HEK293T (cell line): ENCODE measurements at regions not wholly inside any gene's neighbourhood (a gene's known extent, or its start where the extent isn't known, plus 50 kb on each side); places are given as distances from the start of the nearest gene placed in this dataset.

Experiments
- CTCF ChIA-PET: fragments of 350-600 bp; formaldehyde crosslinking; extraction: SDS; loops from one replicate; lab custom pipeline; 2021; ENCODE audit warnings: antibody characterized with exemption, inconsistent platforms; lab: Yijun Ruan, JAX
- POLR2A ChIA-PET: fragments of 350-600 bp; formaldehyde crosslinking; extraction: SDS; loops from one replicate; lab custom pipeline; 2020; ENCODE audit warnings: antibody characterized with exemption, inconsistent platforms; lab: Yijun Ruan, JAX
- DNase-seq: peaks from one replicate; pipeline ENCODE4 v3.0.0; 2012; ENCODE audit warnings: mixed read lengths; ENCODE audit errors: extremely low spot score
- ARNT ChIP-seq: fragments of 450-650 bp; IDR thresholded peaks from 2 replicates; pipeline ENCODE4 v1.6.1; 2017; ENCODE audit warnings: mild to moderate bottlenecking
- BHLHE40 ChIP-seq: fragments of 450-650 bp; IDR thresholded peaks from 2 replicates; pipeline ENCODE4 v1.6.1; 2016; ENCODE audit warnings: mild to moderate bottlenecking, moderate library complexity, borderline replicate concordance
- CTBP1 ChIP-seq: fragments of 450-650 bp; IDR thresholded peaks from 2 replicates; pipeline ENCODE4 v1.6.1; 2016; ENCODE audit warnings: borderline replicate concordance
- ELF4 ChIP-seq: fragments of 450-650 bp; IDR thresholded peaks from 2 replicates; pipeline ENCODE4 v1.6.1; 2017; ENCODE audit warnings: antibody characterized with exemption
- FOXA1 ChIP-seq: fragments of 450-650 bp; IDR thresholded peaks from 2 replicates; pipeline ENCODE4 v1.6.1; 2016; ENCODE audit warnings: mild to moderate bottlenecking
- FOXK2 ChIP-seq: fragments of 450-650 bp; IDR thresholded peaks from 2 replicates; pipeline ENCODE4 v1.6.1; 2016; ENCODE audit warnings: mild to moderate bottlenecking
- FOXM1 ChIP-seq: fragments of 450-650 bp; IDR thresholded peaks from 2 replicates; pipeline ENCODE4 v1.6.1; 2017; ENCODE audit warnings: mild to moderate bottlenecking, borderline replicate concordance
- HDGF ChIP-seq: fragments of 450-650 bp; IDR thresholded peaks from 2 replicates; pipeline ENCODE4 v1.6.1; 2017; ENCODE audit warnings: antibody characterized with exemption, borderline replicate concordance
- L3MBTL2 ChIP-seq: fragments of 450-650 bp; conservative IDR thresholded peaks from 2 replicates; pipeline ENCODE4 v1.6.1; 2016; ENCODE audit warnings: mild to moderate bottlenecking
- LEF1 ChIP-seq: fragments of 450-650 bp; IDR thresholded peaks from 2 replicates; pipeline ENCODE4 v1.6.1; 2017; ENCODE audit warnings: mild to moderate bottlenecking, borderline replicate concordance
- NFRKB ChIP-seq: fragments of 450-650 bp; IDR thresholded peaks from 2 replicates; pipeline ENCODE4 v1.6.1; 2016; ENCODE audit warnings: mild to moderate bottlenecking, moderate library complexity
- SP1 ChIP-seq: fragments of 450-650 bp; IDR thresholded peaks from 2 replicates; pipeline ENCODE4 v1.6.1; 2017
- SUZ12 ChIP-seq: fragments of 450-650 bp; IDR thresholded peaks from 2 replicates; pipeline ENCODE4 v1.6.1; 2016; ENCODE audit warnings: mild to moderate bottlenecking
- TARDBP ChIP-seq: fragments of 450-650 bp; IDR thresholded peaks from 2 replicates; pipeline ENCODE4 v1.6.1; 2016
- ZNF384 ChIP-seq: fragments of 450-650 bp; IDR thresholded peaks from 2 replicates; pipeline ENCODE4 v1.6.1; 2016
- TF ChIP-seq, protein P1 (sequence below): fragments of 450-650 bp; IDR thresholded peaks from 2 replicates; pipeline ENCODE4 v1.6.1; 2016

DNA sequence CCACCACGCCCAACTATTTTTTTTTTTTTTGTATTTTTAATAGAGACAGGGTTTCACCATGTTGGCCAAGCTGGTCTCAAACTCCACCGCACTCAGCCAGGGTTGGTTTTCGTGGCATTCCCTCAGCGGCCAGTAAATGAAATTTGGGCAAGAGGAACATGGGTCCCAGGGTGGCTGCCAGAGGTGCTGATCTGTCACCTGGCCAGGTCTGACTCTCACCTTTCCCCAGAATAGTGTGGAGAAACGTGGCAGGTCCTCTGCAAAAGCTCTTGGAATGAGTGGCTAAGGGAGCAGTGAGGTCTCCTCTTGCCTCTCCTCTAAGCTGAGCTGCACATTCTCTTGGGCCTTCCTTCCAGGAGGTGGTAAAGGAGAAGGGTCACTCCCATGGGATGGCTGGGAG, 170.1 kb downstream of the IRX2 start:
- TF ChIP-seq, protein P1, sequence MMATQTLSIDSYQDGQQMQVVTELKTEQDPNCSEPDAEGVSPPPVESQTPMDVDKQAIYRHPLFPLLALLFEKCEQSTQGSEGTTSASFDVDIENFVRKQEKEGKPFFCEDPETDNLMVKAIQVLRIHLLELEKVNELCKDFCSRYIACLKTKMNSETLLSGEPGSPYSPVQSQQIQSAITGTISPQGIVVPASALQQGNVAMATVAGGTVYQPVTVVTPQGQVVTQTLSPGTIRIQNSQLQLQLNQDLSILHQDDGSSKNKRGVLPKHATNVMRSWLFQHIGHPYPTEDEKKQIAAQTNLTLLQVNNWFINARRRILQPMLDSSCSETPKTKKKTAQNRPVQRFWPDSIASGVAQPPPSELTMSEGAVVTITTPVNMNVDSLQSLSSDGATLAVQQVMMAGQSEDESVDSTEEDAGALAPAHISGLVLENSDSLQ = no peak
- no peak for TF ChIP-seq LEF1
- no peak for TF ChIP-seq ELF4
- no peak for TF ChIP-seq FOXA1
- TF ChIP-seq CTBP1 = no peak
- TF ChIP-seq BHLHE40 = no peak
- TF ChIP-seq ARNT = no peak
- TF ChIP-seq TARDBP = no peak
- TF ChIP-seq NFRKB = no peak
- TF ChIP-seq SUZ12 = no peak
- no peak for TF ChIP-seq L3MBTL2
- TF ChIP-seq SP1 = no peak
- ChIA-PET CTCF (no interaction called here), POLR2A (no interaction called here)
- no peak for DNase-seq

DNA sequence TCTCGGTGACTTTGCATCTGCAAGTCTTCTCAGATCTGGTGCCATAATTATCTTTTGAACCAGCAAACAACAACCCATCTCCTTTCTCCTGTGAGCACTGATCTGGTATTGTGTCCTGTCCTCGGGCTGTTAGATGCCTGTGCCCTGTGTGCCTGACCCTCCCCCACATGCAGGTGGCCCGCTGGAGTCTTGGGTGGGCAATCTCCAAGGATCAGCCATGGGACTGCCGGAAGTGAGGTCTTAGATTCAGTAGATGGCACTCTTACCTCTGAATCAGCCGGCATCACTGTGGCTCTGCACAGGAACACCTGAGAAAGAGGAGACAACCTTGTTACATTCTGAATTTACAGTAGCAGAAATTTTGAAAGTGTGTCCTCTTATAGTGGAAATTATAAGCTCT, 172.4 kb downstream of the IRX2 start:
- CTCF ChIA-PET = no interaction called here
- POLR2A ChIA-PET = no interaction called here
- TF ChIP-seq FOXM1 (no peak), FOXK2 (no peak), TARDBP (no peak), ZNF384 (no peak), ARNT (no peak), SP1 (no peak), FOXA1 (no peak), SUZ12 (no peak), NFRKB (no peak), L3MBTL2 (no peak), CTBP1 (no peak), ELF4 (no peak), HDGF (no peak), BHLHE40 (no peak), LEF1 (no peak)
- TF ChIP-seq, protein P1 = no peak
- no peak for DNase-seq

DNA sequence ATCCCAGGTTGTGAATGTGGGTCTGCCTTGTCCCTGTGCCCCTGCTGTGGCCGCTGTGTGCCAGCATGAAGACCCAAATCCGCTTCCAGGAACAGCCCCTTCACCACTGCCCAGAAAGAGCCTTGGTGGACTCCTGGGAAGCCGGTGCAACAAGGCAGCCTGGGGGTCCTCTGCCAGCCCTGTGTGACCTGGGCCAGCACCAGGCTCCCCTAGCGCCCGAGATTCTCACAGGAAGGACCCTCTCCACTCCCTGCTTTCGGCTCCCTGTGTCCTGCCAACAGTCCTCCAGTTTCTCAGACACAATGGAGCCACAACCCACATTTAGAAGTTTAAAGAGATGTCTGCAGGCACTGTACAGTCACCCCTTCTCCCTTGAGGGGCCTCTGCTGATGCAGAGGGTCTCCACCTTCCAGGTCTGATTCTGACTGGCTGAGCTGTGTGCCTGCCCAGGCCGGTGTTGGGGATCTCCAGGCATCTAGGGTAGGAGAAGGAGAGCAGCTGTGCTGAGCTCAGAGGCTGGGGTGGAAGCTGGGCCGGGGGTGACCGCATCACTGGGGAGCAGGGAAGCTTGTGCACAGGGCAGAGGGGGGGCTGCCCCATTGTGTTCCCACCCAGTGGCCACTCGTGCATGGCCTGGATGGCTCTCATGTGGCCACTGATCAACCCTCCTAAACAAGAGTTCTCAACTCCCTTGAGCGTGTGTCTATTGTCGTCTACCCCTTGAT, 174.0 kb downstream of the IRX2 start:
- TF ChIP-seq FOXM1 (no peak), NFRKB (no peak), CTBP1 (no peak), BHLHE40 (no peak), SP1 (no peak), SUZ12 (no peak), ELF4 (no peak), L3MBTL2 (no peak), FOXK2 (no peak), FOXA1 (no peak), ARNT (no peak), ZNF384 (no peak), TARDBP (no peak)
- TF ChIP-seq, protein P1 = no peak
- ChIA-PET CTCF (no interaction called here), POLR2A (no interaction called here)
- no peak for DNase-seq

DNA sequence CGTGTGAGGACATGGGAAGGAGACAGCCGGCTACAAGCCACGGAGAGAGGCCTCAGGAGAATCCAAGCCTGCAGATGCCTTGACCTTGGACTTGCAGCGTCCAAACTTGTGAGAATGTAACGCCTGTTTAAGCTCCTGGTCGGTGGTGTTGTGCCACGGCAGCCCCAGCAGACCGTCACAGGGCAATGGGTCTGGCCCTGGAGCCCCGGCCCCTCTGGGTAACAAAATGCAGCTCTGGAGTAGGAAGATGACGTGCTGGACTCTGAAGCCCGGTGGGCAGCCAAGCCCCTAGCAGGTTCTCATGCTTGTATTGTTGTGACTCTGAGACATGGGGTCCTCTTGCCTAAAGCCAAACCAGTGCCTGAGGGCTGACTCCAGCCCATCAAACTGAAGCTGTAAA, 174.7 kb downstream of the IRX2 start:
- ChIA-PET POLR2A (no interaction called here), CTCF (no interaction called here)
- TF ChIP-seq ZNF384 (no peak), LEF1 (no peak), TARDBP (no peak), CTBP1 (no peak), FOXK2 (no peak), ARNT (no peak), FOXM1 (no peak), NFRKB (no peak), SUZ12 (no peak), FOXA1 (no peak), BHLHE40 (no peak), L3MBTL2 (no peak), ELF4 (no peak), HDGF (no peak), SP1 (no peak)
- TF ChIP-seq, protein P1 = no peak
- no peak for DNase-seq

DNA sequence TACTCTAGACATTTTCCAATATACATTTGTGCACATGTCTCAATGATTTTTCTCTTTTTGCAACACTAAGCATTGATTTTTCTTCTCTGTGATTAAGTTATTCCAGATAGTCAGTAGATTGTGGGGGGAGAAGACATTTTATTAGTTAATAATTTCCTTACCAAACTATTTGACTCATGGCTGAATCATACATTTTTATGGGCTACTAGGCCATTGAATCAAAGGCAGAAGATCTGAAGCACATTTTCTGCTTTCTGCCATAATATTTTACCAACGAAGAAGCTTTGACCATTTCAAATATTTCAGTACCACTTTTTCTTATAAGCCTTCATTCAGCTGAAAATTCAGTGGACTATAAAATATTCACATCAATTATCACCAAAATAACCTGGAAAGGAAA, 175.6 kb downstream of the IRX2 start:
- ChIA-PET CTCF (no interaction called here), POLR2A (no interaction called here)
- DNase-seq = no peak
- no peak for TF ChIP-seq CTBP1
- TF ChIP-seq LEF1 = no peak
- no peak for TF ChIP-seq FOXM1
- TF ChIP-seq ARNT = no peak
- no peak for TF ChIP-seq FOXA1
- TF ChIP-seq FOXK2 = no peak
- no peak for TF ChIP-seq SP1
- TF ChIP-seq ZNF384 = no peak
- no peak for TF ChIP-seq SUZ12
- TF ChIP-seq TARDBP = no peak
- TF ChIP-seq HDGF = no peak
- no peak for TF ChIP-seq NFRKB
- TF ChIP-seq, protein P1 = no peak
- TF ChIP-seq ELF4 = no peak
